Progenitor cell of endocrine pancreas (in vitro differentiated cells): ENCODE measurements at regions not wholly inside any gene's neighbourhood (a gene's known extent, or its start where the extent isn't known, plus 50 kb on each side); places are given as distances from the start of the nearest gene placed in this dataset.

Experiments used
- DNase-seq: peaks from one replicate; pipeline ENCODE4 v3.0.0; 2021; ENCODE audit warnings: low spot score; ENCODE audit not compliant: unreplicated experiment
- H3K27ac Mint-ChIP-seq: 2 replicates; pipeline ENCODE4 v1.8.0; 2021; ENCODE audit warnings: mild to moderate bottlenecking, moderate library complexity, mixed read lengths
- H3K27me3 Mint-ChIP-seq: 2 replicates; pipeline ENCODE4 v1.8.0; 2021; ENCODE audit warnings: mixed read lengths
- H3K36me3 Mint-ChIP-seq: 2 replicates; pipeline ENCODE4 v1.8.0; 2022; ENCODE audit warnings: mixed read lengths; ENCODE audit not compliant: insufficient read depth
- H3K4me1 Mint-ChIP-seq: 2 replicates; pipeline ENCODE4 v1.8.0; 2021; ENCODE audit warnings: low read depth, mixed read lengths
- H3K4me3 Mint-ChIP-seq: 2 replicates; pipeline ENCODE4 v1.8.0; 2021; ENCODE audit warnings: low read depth, mild to moderate bottlenecking, moderate library complexity, mixed read lengths
- H3K9me3 Mint-ChIP-seq: 2 replicates; pipeline ENCODE4 v1.8.0; 2021; ENCODE audit warnings: low read depth, mixed read lengths
- CTCF ChIP-seq: fragments of 200-600 bp; sonication (generic); IDR thresholded peaks from one replicate; pipeline ENCODE4 v1.5.0; 2021; ENCODE audit warnings: antibody characterized with exemption, mild to moderate bottlenecking; ENCODE audit not compliant: unreplicated experiment

DNA sequence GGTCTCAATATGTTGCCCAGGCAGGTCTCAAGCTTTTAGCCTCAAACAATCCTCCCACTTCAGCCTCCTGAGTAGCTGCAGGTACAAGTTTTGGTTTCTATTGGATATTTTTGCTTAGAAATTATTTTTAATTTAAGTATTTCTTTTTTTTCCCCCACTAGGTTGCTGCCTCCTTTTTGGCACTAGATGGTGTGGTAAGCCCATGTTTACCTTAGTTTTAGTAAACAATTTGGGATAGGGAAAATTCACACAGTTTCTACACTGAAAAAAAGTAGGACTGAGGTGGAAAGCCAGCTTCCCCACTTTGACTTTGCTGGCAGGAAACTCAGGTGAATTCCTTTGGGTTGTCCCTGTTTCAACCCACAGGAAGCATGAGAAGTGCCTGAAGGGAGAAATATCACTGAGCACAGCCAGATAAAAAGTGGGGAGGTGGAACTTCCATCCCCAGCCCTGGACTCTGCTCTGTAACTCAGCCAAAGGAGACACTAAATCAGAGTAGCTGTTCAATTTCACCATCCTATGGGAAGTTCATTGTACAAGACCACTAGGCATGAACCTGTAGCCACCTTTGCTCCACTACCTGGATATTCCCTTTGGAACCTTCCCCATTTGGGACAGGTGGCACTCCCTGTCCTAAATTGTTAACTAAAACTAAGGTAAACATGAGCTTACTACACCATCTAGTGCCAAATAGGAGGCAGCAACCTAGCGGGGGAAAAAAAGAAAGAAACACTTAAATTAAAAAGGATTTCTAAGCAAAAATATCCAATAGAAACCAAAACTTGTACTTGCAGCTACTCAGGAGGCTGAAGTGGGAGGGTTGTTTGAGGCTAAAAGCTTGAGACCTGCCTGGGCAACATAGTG lies 154.4 kb upstream of the FAT3 start:
- no peak for DNase-seq
- Mint-ChIP-seq H3K27me3 (no peaks in the 10 kb centered on the region), H3K27ac (no peak overlapping the region)

GRCh38 chr11:92067016-92067415 lies 157.6 kb upstream of the FAT3 start:
- DNase-seq = no peak
- Mint-ChIP-seq H3K27ac (no peak overlapping the region), H3K4me1 (no peaks in the 10 kb centered on the region), H3K4me3 (no peak overlapping the region), H3K27me3 (no peaks in the 10 kb centered on the region), H3K9me3 (peaks cover 15% of the 10 kb centered on the region), H3K36me3 (no peaks in the 10 kb centered on the region)
- no peak for TF ChIP-seq CTCF

More for the DNA sequence above, 154.4 kb upstream of the FAT3 start:
- no peaks in the 10 kb centered on the region for H3K4me1 Mint-ChIP-seq
- H3K36me3 Mint-ChIP-seq = no peaks in the 10 kb centered on the region
- TF ChIP-seq CTCF = peak; percentile 24
- H3K4me3 Mint-ChIP-seq = no peak overlapping the region
- H3K9me3 Mint-ChIP-seq = peaks cover 29% of the 10 kb centered on the region

DNA sequence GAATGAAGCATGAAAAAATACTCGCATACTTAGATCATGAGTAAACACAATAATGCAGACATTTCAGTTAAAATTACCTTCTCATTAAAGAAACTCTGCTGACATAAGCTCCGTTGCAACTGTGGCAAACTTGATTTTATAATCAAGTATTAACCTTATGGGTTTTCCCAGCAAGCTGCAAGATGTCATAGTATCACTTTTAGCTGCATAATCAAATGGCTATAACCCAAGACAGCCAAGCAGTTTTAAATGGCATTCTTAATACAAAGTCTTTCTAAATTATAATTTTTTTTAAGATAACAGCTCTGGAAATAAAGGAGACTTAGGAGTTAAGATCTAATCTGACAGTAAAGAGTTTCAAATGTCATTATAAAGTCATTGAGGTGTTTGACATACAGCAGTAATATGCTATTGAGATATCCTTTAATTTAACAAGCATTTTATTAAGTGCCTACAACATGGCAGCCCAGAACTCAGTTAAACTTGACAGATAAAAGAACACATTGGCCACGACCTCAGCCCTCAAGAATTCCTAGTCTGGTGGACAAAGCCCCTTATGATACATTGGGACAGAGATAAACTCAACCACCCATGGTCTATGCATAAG lies 163.1 kb upstream of the FAT3 start:
- H3K36me3 Mint-ChIP-seq = no peaks in the 10 kb centered on the region
- no peaks in the 10 kb centered on the region for H3K27me3 Mint-ChIP-seq
- H3K9me3 Mint-ChIP-seq = no peaks in the 10 kb centered on the region
- no peak for DNase-seq
- TF ChIP-seq CTCF = no peak
- no peak overlapping the region for H3K27ac Mint-ChIP-seq
- no peak overlapping the region for H3K4me3 Mint-ChIP-seq
- no peaks in the 10 kb centered on the region for H3K4me1 Mint-ChIP-seq

DNA sequence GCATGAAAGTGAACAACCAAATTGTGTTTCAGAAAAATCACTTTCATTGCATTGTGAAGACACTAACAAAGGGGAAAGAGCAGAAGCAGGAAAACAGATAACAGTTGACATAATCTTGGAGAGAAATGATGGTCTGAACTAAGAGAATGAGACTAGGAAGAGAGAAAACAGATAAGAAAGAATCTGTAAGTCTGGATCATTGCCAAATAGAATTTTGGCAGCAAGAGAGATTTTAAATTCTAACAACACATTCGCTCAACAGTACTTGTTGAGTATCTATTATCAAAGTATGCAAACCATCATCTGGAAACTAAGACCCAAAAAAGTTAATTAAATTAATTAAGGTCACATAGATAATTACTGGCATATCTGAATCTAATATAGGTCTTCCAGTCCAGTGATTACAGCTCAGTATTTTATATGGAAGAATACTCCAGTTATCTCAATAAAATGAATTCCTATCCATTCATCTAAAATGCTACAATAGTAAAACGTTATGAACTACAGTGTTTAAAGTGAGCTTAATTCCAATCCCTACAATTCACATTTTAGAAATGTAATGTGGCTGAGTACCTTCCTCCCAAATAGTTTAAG lies 166.7 kb upstream of the FAT3 start:
- Mint-ChIP-seq H3K36me3 (no peaks in the 10 kb centered on the region), H3K27ac (no peak overlapping the region), H3K9me3 (no peaks in the 10 kb centered on the region), H3K27me3 (no peaks in the 10 kb centered on the region), H3K4me1 (peaks cover 1% of the 10 kb centered on the region), H3K4me3 (no peak overlapping the region)
- TF ChIP-seq CTCF = no peak
- no peak for DNase-seq

DNA sequence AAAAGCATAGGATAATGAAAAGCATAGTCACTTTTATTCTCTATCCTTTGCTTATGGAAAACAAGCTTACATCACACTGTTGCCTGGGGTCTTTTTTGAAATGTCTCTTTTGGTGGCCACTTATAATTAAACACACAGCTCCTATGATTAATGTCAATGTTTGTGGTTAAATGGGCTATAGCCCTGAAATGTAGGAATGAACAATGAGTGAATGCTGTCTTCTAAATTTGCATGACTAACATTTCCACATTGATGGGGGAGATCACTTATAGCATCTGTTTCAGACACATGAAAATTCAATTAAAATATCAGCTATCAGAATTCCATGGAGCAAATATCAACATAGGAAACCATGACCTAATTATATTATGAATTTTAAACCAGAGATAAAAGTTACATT lies 171.4 kb upstream of the FAT3 start:
- Mint-ChIP-seq H3K36me3 (no peaks in the 10 kb centered on the region), H3K27ac (no peak overlapping the region), H3K27me3 (no peaks in the 10 kb centered on the region), H3K9me3 (no peaks in the 10 kb centered on the region), H3K4me1 (peaks cover 20% of the 10 kb centered on the region), H3K4me3 (no peak overlapping the region)
- no peak for TF ChIP-seq CTCF
- no peak for DNase-seq
